Medulla oblongata (tissue), 1 donor: ENCODE measurements at regions not wholly inside any gene's neighbourhood (a gene's known extent, or its start where the extent isn't known, plus 50 kb on each side); places are given as distances from the start of the nearest gene placed in this dataset.

Experiments
- DNase-seq: peaks from one replicate; pipeline ENCODE4 v3.0.0-alpha.2; 2015; ENCODE audit errors: extremely low spot score

DNA sequence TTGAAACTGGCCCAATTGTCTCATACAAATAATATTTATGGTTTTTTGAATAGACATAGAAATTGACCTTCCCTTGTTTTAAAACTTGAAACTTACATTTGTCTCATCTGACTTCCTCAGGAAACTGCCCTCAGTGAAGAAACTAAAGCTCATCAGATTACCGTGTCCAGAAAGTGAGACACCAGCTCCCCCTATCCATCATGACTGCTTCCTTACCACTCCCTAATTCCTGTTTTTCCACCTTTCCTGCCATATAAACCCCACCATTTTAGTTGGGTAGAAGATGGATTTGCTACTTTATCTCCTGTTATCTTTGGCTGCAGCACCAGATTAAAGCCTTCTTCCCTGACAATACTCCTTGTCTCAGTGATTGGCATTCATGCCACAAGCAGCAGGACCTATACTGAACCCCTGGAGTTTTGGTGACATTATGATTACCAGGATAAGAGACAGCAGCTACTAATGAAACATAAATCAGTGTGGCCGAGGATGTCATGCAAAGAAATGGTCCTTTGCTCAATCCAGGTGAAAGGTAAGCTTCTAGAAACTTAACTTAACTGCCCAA lies 1627.6 kb upstream of the ZEB2 start:
- DNase-seq = no peak

DNA sequence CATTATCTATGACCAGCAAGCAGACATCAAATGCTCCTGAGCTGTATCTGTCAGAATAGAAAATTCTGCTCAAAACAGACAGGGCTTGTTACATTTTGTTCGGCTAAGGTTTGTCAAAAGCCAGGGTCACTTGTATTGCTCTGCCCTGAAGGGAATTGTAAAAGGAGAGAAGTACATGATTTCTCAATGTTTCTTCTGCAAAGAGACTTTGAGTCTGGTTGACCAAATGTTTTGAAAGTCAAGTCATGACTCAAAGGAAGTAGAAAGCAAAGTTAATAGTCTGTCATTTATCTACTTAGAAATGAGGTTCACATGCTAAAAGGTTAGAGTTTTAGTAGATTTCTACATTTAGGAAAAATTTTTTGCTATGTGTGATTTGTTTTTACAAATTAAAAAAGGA lies 1624.1 kb upstream of the ZEB2 start:
- DNase-seq = no peak

DNA sequence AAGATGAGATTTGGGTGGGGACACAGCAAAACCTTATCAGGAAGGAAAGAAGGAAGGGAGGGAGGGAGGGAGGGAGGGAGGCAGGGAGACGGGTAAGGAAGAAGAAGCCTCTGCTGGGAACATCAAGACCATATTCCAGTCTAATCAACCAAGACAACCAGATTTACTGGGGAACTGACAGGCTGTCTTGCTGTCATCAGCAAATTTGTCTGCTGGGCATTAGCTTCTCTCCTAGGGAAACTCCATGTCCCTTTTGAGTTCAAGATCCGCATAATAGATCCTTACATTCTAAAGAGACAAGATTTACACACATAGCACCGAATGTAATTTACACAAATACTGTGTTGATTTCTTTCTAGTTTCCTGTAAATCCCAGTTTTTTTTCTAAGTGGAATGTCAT lies 1618.9 kb upstream of the ZEB2 start:
- DNase-seq = no peak

DNA sequence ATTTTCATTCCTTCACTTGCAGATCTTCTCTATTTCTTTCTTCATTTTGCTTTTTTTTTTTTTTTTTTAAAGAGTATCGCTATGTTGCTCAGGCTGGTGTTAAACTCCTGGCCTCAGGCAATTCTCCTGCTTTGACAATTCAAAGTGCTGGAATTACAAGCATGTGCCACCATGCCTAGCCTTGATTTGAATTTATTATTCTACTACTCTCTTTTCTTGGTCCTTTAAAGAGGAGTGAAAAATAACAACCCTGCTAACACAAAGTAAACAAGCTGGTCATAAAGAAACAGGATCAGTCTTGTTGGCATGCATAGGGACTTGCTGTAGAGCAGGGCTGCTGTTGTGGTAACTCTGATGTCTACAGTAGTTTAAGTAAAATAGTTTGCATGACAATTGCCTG lies 1615.3 kb upstream of the ZEB2 start:
- no peak for DNase-seq

GRCh38 chr2:146131785-146132184 lies 1611.9 kb upstream of the ZEB2 start:
- no peak for DNase-seq

GRCh38 chr2:146131048-146131447 lies 1611.1 kb upstream of the ZEB2 start:
- DNase-seq = no peak

DNA sequence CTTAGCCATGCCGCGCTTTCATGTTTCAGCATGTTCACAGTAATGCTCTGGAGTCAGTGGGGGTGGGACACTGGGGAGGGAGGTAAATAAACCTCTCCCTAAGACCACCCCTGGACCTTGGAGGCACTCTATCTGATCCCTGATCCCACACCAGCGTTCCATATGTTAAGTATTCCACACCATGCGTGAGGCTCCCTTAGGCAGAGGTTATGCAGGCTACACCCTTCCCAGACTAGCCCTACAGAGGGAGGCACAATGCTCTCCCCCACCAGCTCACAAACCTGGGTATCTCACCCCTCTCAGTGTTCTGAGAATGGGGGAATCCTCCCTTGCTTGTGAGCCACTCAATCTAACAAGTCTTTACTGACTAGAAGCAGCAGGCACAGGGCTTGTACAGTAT lies 1610.4 kb upstream of the ZEB2 start:
- DNase-seq = no peak

DNA sequence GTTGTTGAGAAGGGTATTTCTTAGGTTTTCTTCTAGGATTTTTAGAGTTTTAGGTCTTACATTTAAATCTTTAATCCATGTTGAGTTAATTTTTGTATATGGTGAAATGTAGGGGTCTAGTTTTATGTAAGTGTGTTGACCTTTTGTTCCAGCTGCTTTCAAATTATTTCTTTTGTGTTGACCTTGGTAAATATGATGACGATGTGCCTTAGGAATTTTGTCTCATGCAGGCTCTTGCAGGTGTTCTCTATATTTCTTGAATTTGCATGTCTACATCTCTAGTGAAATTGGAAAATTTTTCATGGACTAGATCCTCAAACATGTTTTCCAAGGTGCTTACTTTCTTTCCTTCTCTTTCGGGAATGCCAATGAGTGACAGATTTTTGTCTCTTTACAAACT lies 1609.3 kb upstream of the ZEB2 start:
- DNase-seq = no peak

DNA sequence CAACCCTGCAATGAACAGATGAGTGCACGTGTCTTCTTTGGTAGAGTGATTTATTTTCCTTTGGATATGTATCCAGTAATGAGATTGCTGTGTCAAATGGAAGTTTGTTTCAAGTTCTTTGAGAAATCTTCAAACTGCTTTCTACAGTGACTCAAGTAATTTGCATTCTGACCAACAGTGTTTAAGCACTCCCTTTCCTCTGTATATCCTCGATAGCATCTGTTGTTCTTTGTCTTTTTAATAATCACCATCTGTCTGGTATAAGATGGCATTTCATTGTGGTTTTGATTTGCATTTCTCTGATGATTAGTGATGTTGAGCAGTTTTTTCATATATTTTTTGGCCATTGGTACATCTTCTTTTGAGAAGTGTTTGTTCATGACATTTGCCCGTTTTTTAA lies 1608.3 kb upstream of the ZEB2 start:
- DNase-seq = no peak

- no peak for DNase-seq
Observed at GRCh38 chr2:146125551-146125950, 1605.6 kb upstream of the ZEB2 start.

DNA sequence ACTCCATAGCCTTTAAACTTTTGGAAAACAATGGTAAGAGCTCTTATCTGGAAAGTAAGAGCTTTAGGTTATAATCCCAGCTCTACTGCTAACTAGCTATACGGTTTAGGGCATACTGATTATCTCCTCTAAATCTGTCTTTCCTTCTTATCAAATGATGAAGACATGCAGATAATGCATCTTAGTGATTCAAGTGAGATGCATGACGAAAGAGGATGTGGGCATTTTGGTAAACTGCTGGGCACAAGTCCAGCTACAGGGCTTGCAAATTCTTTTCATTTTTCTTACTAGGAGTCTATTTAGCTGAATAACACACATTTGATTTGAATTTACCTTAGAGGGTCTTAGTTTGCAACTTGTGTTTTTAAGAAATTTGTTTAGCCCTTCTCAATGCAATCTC lies 1604.8 kb upstream of the ZEB2 start:
- no peak for DNase-seq

DNA sequence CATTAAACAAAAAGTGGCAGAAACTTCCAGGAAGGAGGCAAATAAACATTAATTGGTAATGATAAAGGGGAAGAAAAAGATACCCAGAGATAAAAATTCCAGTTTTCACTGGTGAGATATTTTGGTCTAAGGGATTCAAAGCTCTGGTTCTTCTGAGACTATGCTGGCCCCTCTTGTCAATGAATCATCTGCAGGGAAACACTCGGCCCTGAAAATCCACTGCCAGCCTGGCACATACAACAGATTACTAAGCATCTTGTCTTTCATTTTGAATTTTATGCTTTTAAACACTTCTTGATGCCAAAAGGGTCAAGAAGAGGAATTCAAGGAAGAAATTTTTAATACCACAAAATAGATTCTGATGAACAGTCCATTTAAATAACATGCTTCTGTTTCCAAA lies 1603.8 kb upstream of the ZEB2 start:
- DNase-seq = no peak

GRCh38 chr2:146123256-146123655 lies 1603.3 kb upstream of the ZEB2 start:
- no peak for DNase-seq

DNA sequence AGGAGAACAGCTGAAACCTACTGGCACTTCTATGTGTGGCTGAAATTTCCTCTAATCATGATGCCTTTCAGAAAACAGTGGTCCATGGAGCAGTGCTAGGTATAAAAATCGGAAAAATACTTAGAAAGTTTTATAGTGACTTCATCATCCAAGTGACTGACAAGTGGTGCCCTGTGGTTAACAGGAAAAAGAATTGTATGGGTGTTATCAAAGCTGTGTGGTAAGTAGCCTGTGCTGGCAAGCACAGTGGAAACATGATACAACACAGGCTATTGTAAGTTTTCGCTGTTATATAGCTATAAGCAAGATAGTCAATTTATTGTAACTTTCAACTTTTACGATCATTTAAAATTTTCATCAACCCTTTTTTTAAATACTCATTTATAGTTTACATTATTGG lies 1599.7 kb upstream of the ZEB2 start:
- no peak for DNase-seq

GRCh38 chr2:146108993-146109392 lies 1589.1 kb upstream of the ZEB2 start:
- DNase-seq = no peak

DNA sequence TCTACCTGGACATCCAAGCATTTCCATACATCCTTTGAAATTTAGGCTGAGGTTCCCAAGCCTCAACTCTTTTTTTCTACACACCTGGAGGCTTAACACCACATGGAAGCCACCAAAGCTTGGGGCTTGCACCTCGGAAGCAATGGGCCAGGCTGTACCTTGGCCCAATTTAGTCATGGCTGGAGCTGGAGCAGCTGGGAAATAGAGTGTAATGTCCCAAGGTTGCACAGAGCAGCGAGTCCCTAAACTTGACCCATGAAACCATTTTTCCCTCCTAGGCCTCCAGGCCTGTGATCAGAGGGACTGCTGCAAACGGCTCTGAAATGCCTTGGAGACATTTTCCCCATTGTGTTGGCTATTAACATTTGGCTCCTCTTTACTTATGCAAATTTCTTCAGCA lies 1574.3 kb upstream of the ZEB2 start:
- DNase-seq = no peak

DNA sequence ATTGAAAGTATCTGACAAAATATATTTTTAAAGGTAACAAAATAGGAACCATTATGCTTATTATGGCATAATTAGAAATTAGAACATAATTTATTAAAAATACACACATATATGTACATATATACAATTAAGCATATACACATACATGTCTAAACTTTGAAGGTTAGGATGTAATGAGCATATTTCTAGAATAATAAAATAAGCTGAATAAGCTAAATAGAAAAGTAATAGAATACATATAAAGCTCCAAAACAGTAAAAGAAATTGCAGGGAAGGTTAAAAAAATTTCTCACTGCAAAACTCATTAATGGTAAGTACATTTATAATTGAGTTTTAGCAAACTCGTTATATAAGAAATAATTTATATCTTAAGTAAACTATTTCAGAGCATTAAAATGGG lies 1561.5 kb upstream of the ZEB2 start:
- no peak for DNase-seq

GRCh38 chr2:146080925-146081324 lies 1561.0 kb upstream of the ZEB2 start:
- DNase-seq = no peak

GRCh38 chr2:146079216-146079615 lies 1559.3 kb upstream of the ZEB2 start:
- no peak for DNase-seq

DNA sequence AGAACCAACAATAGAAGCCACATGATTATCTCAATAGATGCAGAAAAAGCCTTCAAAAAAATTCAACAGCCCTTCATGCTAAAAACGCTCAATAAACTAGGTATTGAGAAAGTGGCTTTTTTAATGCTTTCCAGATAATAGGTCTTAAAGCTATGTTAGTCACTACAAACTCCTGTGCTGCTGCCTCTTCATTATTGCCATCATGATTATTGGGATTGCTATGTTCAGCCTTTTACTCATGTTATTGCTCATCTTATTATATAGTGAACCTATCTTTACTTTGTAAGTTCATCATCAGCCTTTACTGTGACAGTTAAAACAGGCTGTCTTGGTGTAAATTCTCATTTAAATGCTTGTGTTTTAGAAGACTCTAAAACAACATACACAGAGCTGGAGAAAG lies 1557.2 kb upstream of the ZEB2 start:
- no peak for DNase-seq

DNA sequence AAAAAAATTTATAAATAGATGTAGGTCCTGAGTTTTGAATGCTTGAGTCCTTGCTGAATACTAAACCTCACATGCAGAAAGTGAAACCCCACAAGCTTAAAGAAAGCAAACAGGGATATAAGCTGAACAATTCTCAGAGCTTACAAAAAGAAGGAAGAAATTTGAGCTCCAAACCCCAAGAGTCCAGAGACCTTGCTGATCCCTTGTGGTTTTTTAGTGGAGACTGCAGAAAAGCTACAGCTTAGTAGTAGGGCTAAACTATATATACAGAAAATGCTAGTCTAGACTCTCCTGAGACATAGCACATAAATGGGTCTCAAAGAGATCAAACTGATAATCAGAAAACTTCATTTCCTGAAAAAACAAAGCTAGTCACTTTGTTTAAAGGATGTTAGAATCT lies 1548.1 kb upstream of the ZEB2 start:
- DNase-seq = no peak

GRCh38 chr2:146048141-146048540 lies 1528.2 kb upstream of the ZEB2 start:
- no peak for DNase-seq

GRCh38 chr2:146041274-146041910 lies 1521.5 kb upstream of the ZEB2 start:
- DNase-seq = no peak

DNA sequence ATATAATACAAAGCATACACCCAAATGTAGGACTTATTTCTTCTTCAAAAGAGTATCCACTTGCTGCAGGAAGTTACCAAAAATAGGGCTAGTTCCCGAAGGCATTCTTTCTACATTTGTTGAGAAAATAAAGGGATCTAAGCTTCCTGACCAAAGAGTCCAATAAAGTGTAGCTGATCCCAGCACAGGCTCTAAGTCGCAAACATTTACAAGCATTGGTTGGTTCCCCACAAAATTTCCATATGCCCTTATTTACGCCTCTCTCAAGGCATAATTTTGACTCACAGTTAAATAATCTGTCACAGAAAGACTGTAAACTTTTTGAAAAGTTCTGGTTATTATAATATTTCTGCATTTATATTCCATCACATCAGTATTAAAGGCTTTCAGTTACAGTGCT lies 1520.1 kb upstream of the ZEB2 start:
- no peak for DNase-seq
